ENCODE measurements at regions not wholly inside any gene's neighbourhood (a gene's known extent, or its start where the extent isn't known, plus 50 kb on each side); places are given as distances from the start of the nearest gene placed in this dataset.

DNA sequence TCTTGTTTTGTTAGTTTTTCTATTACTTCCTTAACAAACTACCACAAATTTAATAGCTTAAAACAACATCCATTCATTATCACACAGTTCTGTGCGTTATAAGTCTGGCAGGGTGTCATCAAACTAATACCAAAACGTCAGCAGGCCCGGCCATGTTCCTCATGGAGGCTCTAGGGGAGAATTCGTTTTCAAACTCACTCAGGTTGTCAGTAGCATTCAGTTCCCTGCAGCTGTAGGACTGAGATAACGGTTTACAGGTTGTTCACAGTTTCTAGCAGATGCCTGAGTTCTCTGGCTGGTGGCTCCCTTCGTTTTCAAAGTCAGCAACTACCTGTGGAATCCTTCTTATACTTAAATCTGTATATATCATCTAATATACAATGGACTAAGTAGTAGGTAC, 72.5 kb upstream of the PRSS16 start:
- TF ChIP-seq, protein P1, sequence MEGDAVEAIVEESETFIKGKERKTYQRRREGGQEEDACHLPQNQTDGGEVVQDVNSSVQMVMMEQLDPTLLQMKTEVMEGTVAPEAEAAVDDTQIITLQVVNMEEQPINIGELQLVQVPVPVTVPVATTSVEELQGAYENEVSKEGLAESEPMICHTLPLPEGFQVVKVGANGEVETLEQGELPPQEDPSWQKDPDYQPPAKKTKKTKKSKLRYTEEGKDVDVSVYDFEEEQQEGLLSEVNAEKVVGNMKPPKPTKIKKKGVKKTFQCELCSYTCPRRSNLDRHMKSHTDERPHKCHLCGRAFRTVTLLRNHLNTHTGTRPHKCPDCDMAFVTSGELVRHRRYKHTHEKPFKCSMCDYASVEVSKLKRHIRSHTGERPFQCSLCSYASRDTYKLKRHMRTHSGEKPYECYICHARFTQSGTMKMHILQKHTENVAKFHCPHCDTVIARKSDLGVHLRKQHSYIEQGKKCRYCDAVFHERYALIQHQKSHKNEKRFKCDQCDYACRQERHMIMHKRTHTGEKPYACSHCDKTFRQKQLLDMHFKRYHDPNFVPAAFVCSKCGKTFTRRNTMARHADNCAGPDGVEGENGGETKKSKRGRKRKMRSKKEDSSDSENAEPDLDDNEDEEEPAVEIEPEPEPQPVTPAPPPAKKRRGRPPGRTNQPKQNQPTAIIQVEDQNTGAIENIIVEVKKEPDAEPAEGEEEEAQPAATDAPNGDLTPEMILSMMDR (IDR thresholded peaks at IDR 0.05; ENCODE audit: insufficient read depth, low read length, poor library complexity, severe bottlenecking): no peak
- no peak for TF ChIP-seq EZH2phosphoT487 (conservative IDR thresholded peaks at IDR 0.05; ENCODE audit: low read length)
